GM12878 (cell line): ENCODE measurements at regions not wholly inside any gene's neighbourhood (a gene's known extent, or its start where the extent isn't known, plus 50 kb on each side); places are given as distances from the start of the nearest gene placed in this dataset.

Experiments used
- ATAC-seq: fragments of 200-7000 bp; cut with Tn5 transposase; 3 replicates; pipeline ENCODE4 v1.9.1; 2020; ENCODE audit warnings: mild to moderate bottlenecking, moderate library complexity
- BruUV-seq: library from RNA; stranded (reverse); fragments of 400-500 nt; replicated peaks from 2 replicates; lab custom pipeline; 2021; lab: Mats Ljungman, UMichigan
- CTCF ChIA-PET: fragments of 300-600 bp; sonication (Branson Sonifier 250); formaldehyde crosslinking; extraction: SDS; loops from one replicate; lab custom pipeline; 2021; ENCODE audit warnings: inconsistent platforms; lab: Yijun Ruan, JAX
- POLR2A ChIA-PET: fragments of 350-600 bp; formaldehyde crosslinking; extraction: SDS; loops from one replicate; lab custom pipeline; 2021; ENCODE audit warnings: inconsistent platforms; lab: Charles Lee
- RAD21 ChIA-PET: fragments of 300-600 bp; sonication (Branson Sonifier 250); formaldehyde crosslinking; loops from one replicate; lab custom pipeline; 2023; ENCODE audit warnings: antibody characterized with exemption; ENCODE audit not compliant: unreplicated experiment; lab: Charles Lee
- SMC1A ChIA-PET: fragments of 300-600 bp; sonication (Branson Sonifier 250); formaldehyde crosslinking; loops from one replicate; lab custom pipeline; 2023; ENCODE audit not compliant: unreplicated experiment, uncharacterized antibody; lab: Charles Lee
- DNase-seq: peaks from one replicate; pipeline ENCODE4 v3.0.0-alpha.2; 2011; ENCODE audit warnings: low read depth, low spot score
- FAIRE-seq: peaks from 3 replicates; lab custom pipeline; 2011; peaks lifted over from hg19 to GRCh38; lab: Jason Lieb, UNC
- H2AFZ ChIP-seq: 2 replicates; pipeline ENCODE4 v1.6.0; 2011; ENCODE audit warnings: low read depth, low read length, control low read depth; ENCODE audit not compliant: control insufficient read depth
- H3K27ac ChIP-seq: 2 replicates; pipeline ENCODE4 v1.5.1; 2011; ENCODE audit warnings: control low read depth; ENCODE audit not compliant: control insufficient read depth, insufficient read depth
- H3K27me3 ChIP-seq, 2 experiments: replicated peaks in 1 of 2; 2 replicates each; pipeline versions ENCODE4 v1.6.0 to v1.6.1; 2011; ENCODE audit warnings: low read length in 1 of 2; ENCODE audit not compliant: control insufficient read depth in 2 of 2, insufficient read depth in 2 of 2
- H3K36me3 ChIP-seq, 2 experiments: 2 replicates each; pipeline ENCODE4 v1.5.1; 2011; ENCODE audit warnings: low read length in 1 of 2; ENCODE audit not compliant: control insufficient read depth in 2 of 2, insufficient read depth in 2 of 2
- H3K4me1 ChIP-seq: 2 replicates; pipeline ENCODE4 v1.6.1; 2011; ENCODE audit warnings: mild to moderate bottlenecking, low read length, moderate library complexity, mixed read lengths; ENCODE audit not compliant: control insufficient read depth, insufficient read depth
- H3K4me2 ChIP-seq: 2 replicates; pipeline ENCODE4 v1.6.0; 2011; ENCODE audit warnings: control low read depth; ENCODE audit not compliant: control insufficient read depth, insufficient read depth
- H3K4me3 ChIP-seq: fragments of 200-600 bp; sonication (generic); 2 replicates; pipeline ENCODE4 v1.5.1; 2016
- H3K79me2 ChIP-seq: 2 replicates; pipeline ENCODE4 v1.6.0; 2011; ENCODE audit warnings: low read length; ENCODE audit not compliant: control insufficient read depth, insufficient read depth
- H3K9ac ChIP-seq: 2 replicates; pipeline ENCODE4 v1.8.0; 2011; ENCODE audit warnings: low read length, control low read depth, mixed read lengths; ENCODE audit not compliant: control insufficient read depth, insufficient read depth
- H3K9me3 ChIP-seq: replicated peaks from 3 replicates; pipeline ENCODE4 v1.5.1; 2011; ENCODE audit warnings: mild to moderate bottlenecking, low read length; ENCODE audit not compliant: control insufficient read depth, insufficient read depth
- H4K20me1 ChIP-seq: 2 replicates; pipeline ENCODE4 v1.6.0; 2011; ENCODE audit not compliant: control insufficient read depth, insufficient read depth
- BHLHE40 ChIP-seq, 2 experiments: fragments of 450-650 bp in 1 of 2; IDR thresholded peaks; 2 replicates each; pipeline ENCODE4 v1.6.1; 2011 to 2017; ENCODE audit warnings: low read depth in 2 of 2, borderline replicate concordance in 1 of 2, improper control_type of control experiment in 1 of 2, low read length in 1 of 2, mild to moderate bottlenecking in 1 of 2
- BMI1 ChIP-seq: fragments of 450-650 bp; IDR thresholded peaks from 2 replicates; pipeline ENCODE4 v1.6.1; 2016; ENCODE audit warnings: mild to moderate bottlenecking, moderate library complexity, borderline replicate concordance
- IKZF2 ChIP-seq, 2 experiments: fragments of 450-650 bp; IDR thresholded peaks; 2 replicates each; pipeline ENCODE4 v1.6.1; 2017; ENCODE audit warnings: mild to moderate bottlenecking in 2 of 2, moderate library complexity in 2 of 2
- NFIC ChIP-seq: IDR thresholded peaks from 2 replicates; pipeline ENCODE4 v1.6.1; 2012; ENCODE audit warnings: low read depth, mild to moderate bottlenecking, inconsistent platforms, low read length, moderate library complexity
- POLR2AphosphoS2 ChIP-seq: IDR thresholded peaks from 2 replicates; pipeline ENCODE4 v1.6.1; 2011; ENCODE audit warnings: low read depth, mild to moderate bottlenecking, low read length, improper control_type of control experiment, moderate library complexity
- ZNF384 ChIP-seq: IDR thresholded peaks from 2 replicates; pipeline ENCODE4 v1.6.1; 2012; ENCODE audit warnings: low read depth, mild to moderate bottlenecking, low read length, improper control_type of control experiment, borderline replicate concordance
- WGBS: methylation state at CpG from one replicate; pipeline ENCODE4 v1.1.6; 2016; ENCODE audit warnings: low lambda C conversion rate; ENCODE audit not compliant: insufficient replicate concordance, insufficient coverage; ENCODE audit errors: missing lambda C conversion rate; 5-methylcytosine and 5-hydroxymethylcytosine counted together
- in situ Hi-C: fragments of 300-500 bp; cut with MboI; formaldehyde crosslinking; loops from 9 replicates; pipeline ENCODE4 v1.14.3; 2018; ENCODE audit warnings: mixed read lengths
- intact Hi-C: fragments of 100-400 bp; cut with micrococcal nuclease; formaldehyde crosslinking; loops from one replicate; pipeline ENCODE4 v1.14.2; 2022; ENCODE audit not compliant: unreplicated experiment
- TF ChIP-seq, protein P1 (sequence below): fragments of 450-650 bp; formaldehyde crosslinking; IDR thresholded peaks from 2 replicates; pipeline ENCODE4 v1.4.0; 2020; ENCODE audit warnings: mild to moderate bottlenecking, moderate library complexity
- TF ChIP-seq, protein P2 (sequence below): fragments of 450-650 bp; formaldehyde crosslinking; IDR thresholded peaks from 2 replicates; pipeline ENCODE4 v1.5.0; 2022; ENCODE audit warnings: mild to moderate bottlenecking, missing genetic modification characterization
- TF ChIP-seq, protein P3 (sequence below): fragments of 450-650 bp; formaldehyde crosslinking; IDR thresholded peaks from 2 replicates; pipeline ENCODE4 v1.4.0; 2022; ENCODE audit warnings: mild to moderate bottlenecking, moderate library complexity
- TF ChIP-seq, protein P4 (sequence below): fragments of 450-650 bp; IDR thresholded peaks from 2 replicates; pipeline ENCODE4 v1.6.1; 2017; ENCODE audit warnings: low read depth, mild to moderate bottlenecking, moderate library complexity

DNA sequence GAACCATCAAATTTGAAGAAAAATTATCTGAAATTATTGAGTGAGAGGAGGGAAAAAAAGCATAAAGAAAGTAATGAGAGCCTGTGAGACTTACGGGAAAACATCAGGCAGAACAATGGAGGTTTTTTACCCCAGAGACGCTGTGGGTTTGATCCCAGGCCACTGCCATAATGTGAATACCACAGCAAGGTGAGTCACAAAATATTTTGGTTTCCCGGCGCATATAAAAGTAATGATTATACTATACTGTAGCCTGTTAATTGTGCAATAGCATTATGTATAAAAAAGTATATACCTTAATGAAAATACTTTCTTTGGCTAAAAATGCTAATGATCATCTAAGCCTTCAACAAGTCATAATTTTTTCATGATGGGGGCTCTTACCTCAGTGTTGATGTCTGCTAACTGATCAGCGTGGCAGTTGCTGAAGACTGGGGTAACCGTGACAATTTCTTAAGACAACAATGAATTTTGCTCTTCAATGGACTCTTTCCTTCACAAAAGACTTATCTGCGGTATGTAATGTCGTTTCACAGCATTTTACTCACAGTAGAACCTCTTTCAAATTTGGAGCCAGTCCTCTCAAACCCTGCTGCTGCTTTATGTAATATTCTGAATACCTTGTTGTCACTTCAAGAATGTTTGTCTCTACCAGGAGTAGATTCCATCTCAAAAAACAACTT, 97.0 kb upstream of the FAM20C start:
- no TSS peak for BruUV-seq
- no peaks in the 10 kb centered on the region for H3K36me3 ChIP-seq
- SMC1A ChIA-PET = no interaction called here
- H3K9me3 ChIP-seq = no peaks in the 10 kb centered on the region
- intact Hi-C loops = no loop called here
- no peaks in the 10 kb centered on the region for H3K79me2 ChIP-seq
- no peak overlapping the region for H2AFZ ChIP-seq
- FAIRE-seq (no peak), ATAC-seq (no peak), DNase-seq (no peak)
- in situ Hi-C loops = no loop called here
- no peaks in the 10 kb centered on the region for H4K20me1 ChIP-seq
- no peaks in the 10 kb centered on the region for H3K27me3 ChIP-seq
- no peak overlapping the region for H3K4me3 ChIP-seq
- CTCF ChIA-PET = no interaction called here
- 37% methylated on average over 8 of the region's 8 CpGs for WGBS
- POLR2A ChIA-PET = no interaction called here
- no peak overlapping the region for H3K27ac ChIP-seq
- RAD21 ChIA-PET = no interaction called here
- H3K4me1 ChIP-seq = no peaks in the 10 kb centered on the region
- no peak overlapping the region for H3K9ac ChIP-seq
- no peak overlapping the region for H3K4me2 ChIP-seq
- TF ChIP-seq, protein P1, sequence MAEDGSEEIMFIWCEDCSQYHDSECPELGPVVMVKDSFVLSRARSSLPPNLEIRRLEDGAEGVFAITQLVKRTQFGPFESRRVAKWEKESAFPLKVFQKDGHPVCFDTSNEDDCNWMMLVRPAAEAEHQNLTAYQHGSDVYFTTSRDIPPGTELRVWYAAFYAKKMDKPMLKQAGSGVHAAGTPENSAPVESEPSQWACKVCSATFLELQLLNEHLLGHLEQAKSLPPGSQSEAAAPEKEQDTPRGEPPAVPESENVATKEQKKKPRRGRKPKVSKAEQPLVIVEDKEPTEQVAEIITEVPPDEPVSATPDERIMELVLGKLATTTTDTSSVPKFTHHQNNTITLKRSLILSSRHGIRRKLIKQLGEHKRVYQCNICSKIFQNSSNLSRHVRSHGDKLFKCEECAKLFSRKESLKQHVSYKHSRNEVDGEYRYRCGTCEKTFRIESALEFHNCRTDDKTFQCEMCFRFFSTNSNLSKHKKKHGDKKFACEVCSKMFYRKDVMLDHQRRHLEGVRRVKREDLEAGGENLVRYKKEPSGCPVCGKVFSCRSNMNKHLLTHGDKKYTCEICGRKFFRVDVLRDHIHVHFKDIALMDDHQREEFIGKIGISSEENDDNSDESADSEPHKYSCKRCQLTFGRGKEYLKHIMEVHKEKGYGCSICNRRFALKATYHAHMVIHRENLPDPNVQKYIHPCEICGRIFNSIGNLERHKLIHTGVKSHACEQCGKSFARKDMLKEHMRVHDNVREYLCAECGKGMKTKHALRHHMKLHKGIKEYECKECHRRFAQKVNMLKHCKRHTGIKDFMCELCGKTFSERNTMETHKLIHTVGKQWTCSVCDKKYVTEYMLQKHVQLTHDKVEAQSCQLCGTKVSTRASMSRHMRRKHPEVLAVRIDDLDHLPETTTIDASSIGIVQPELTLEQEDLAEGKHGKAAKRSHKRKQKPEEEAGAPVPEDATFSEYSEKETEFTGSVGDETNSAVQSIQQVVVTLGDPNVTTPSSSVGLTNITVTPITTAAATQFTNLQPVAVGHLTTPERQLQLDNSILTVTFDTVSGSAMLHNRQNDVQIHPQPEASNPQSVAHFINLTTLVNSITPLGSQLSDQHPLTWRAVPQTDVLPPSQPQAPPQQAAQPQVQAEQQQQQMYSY (CRISPR knock-in tag) = no peak
- TF ChIP-seq ZNF384 = no peak
- TF ChIP-seq BMI1 = no peak
- no peak for TF ChIP-seq BHLHE40 (IDR thresholded peaks at IDR 0.05; ENCODE audit: borderline replicate concordance in 1 of 2, low read depth in 2 of 2, low read length in 1 of 2)
- TF ChIP-seq, protein P2, sequence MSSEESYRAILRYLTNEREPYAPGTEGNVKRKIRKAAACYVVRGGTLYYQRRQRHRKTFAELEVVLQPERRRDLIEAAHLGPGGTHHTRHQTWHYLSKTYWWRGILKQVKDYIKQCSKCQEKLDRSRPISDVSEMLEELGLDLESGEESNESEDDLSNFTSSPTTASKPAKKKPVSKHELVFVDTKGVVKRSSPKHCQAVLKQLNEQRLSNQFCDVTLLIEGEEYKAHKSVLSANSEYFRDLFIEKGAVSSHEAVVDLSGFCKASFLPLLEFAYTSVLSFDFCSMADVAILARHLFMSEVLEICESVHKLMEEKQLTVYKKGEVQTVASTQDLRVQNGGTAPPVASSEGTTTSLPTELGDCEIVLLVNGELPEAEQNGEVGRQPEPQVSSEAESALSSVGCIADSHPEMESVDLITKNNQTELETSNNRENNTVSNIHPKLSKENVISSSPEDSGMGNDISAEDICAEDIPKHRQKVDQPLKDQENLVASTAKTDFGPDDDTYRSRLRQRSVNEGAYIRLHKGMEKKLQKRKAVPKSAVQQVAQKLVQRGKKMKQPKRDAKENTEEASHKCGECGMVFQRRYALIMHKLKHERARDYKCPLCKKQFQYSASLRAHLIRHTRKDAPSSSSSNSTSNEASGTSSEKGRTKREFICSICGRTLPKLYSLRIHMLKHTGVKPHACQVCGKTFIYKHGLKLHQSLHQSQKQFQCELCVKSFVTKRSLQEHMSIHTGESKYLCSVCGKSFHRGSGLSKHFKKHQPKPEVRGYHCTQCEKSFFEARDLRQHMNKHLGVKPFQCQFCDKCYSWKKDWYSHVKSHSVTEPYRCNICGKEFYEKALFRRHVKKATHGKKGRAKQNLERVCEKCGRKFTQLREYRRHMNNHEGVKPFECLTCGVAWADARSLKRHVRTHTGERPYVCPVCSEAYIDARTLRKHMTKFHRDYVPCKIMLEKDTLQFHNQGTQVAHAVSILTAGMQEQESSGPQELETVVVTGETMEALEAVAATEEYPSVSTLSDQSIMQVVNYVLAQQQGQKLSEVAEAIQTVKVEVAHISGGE (CRISPR knock-in tag) = no peak
- no peak for TF ChIP-seq POLR2AphosphoS2
- no peak for TF ChIP-seq IKZF2 (IDR thresholded peaks at IDR 0.05)
- TF ChIP-seq, protein P3, sequence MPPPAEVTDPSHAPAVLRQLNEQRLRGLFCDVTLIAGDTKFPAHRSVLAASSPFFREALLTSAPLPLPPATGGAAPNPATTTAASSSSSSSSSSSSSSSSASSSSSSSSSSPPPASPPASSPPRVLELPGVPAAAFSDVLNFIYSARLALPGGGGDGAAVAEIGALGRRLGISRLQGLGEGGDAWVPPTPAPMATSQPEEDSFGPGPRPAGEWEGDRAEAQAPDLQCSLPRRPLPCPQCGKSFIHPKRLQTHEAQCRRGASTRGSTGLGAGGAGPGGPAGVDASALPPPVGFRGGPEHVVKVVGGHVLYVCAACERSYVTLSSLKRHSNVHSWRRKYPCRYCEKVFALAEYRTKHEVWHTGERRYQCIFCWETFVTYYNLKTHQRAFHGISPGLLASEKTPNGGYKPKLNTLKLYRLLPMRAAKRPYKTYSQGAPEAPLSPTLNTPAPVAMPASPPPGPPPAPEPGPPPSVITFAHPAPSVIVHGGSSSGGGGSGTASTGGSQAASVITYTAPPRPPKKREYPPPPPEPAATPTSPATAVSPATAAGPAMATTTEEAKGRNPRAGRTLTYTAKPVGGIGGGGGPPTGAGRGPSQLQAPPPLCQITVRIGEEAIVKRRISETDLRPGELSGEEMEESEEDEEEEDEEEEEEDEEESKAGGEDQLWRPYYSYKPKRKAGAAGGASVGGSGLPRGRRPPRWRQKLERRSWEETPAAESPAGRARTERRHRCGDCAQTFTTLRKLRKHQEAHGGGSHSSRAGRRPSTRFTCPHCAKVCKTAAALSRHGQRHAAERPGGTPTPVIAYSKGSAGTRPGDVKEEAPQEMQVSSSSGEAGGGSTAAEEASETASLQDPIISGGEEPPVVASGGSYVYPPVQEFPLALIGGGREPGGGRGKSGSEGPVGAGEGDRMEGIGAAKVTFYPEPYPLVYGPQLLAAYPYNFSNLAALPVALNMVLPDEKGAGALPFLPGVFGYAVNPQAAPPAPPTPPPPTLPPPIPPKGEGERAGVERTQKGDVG = no peak
- TF ChIP-seq, protein P4, sequence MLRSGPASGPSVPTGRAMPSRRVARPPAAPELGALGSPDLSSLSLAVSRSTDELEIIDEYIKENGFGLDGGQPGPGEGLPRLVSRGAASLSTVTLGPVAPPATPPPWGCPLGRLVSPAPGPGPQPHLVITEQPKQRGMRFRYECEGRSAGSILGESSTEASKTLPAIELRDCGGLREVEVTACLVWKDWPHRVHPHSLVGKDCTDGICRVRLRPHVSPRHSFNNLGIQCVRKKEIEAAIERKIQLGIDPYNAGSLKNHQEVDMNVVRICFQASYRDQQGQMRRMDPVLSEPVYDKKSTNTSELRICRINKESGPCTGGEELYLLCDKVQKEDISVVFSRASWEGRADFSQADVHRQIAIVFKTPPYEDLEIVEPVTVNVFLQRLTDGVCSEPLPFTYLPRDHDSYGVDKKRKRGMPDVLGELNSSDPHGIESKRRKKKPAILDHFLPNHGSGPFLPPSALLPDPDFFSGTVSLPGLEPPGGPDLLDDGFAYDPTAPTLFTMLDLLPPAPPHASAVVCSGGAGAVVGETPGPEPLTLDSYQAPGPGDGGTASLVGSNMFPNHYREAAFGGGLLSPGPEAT = no peak
- no peak for TF ChIP-seq NFIC
